Inflammatory macrophage (primary cell): ENCODE measurements at regions not wholly inside any gene's neighbourhood (a gene's known extent, or its start where the extent isn't known, plus 50 kb on each side); places are given as distances from the start of the nearest gene placed in this dataset.

Experiments used
- DNase-seq, 2 donors: peaks; one replicate each; pipeline ENCODE4 v3.0.0-alpha.2; 2020 to 2022

- no peak for DNase-seq
Observed at GRCh38 chr7:121489440-121489839, 93.3 kb upstream of the FAM3C start.

DNA sequence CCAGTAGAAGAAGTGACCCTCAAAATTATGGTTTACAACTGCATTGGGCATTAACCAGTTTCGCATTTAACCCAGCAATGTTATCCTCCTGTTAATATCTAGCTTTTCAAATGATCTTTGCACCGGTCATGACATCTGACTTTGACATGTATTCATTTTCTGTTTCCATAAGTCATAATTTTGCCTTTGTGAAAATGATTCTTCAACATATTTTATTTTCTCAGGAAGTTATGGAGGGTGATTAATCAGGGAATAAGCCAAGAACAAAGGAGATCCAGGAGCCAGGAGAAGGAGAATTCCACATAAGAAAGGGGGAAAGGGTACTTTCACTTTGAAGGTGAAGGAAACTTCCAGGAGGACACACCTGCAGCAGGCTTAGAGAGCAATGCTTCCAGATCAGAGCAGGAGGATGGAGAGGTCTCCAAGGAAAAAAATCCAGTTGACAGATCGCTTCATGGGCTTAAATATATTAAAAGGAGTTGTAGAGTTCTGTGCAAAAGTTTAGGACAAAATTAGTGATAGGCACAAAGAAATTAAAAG lies 92.1 kb upstream of the FAM3C start:
- no peak for DNase-seq

- DNase-seq: no peak
Observed at GRCh38 chr7:121486590-121486989, 90.5 kb upstream of the FAM3C start.

DNA sequence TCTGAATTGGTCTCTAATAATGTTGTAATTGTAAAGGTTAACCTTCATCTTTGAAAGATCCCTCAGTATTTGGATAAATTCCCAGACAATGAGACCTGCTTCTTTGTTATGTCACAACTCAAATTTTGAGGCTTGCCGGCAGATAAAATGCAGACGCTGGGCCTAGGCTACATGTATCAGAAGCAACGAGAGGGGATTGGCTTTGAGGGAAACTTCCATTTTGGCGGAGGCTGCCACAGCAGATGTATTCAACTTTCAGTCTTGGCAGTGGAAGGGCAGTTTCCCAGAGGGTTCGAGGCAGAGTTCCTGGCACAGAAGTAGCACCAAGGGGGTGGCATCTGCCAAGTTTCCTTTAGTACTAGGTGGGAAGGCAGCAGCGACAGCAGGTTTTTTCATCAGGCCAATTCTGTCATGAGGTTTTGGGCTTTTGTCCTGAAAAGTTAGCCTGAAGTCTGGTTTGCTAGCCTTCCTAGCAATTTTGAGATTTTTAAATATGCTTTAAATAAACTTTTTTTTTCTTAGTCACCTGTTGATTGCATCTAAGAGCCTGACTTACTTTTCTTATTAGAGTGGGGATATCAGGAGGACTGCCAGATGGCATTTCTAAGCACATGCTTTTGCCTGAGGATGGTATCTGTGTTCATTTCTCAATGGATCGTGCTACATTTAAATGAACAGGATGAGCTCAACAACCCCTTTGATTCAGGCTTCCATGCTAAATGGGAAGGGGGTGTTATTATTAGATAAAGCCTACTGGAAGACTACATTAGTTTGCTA lies 89.5 kb upstream of the FAM3C start:
- no peak for DNase-seq

GRCh38 chr7:121484089-121484763 lies 88.1 kb upstream of the FAM3C start:
- no peak for DNase-seq

DNA sequence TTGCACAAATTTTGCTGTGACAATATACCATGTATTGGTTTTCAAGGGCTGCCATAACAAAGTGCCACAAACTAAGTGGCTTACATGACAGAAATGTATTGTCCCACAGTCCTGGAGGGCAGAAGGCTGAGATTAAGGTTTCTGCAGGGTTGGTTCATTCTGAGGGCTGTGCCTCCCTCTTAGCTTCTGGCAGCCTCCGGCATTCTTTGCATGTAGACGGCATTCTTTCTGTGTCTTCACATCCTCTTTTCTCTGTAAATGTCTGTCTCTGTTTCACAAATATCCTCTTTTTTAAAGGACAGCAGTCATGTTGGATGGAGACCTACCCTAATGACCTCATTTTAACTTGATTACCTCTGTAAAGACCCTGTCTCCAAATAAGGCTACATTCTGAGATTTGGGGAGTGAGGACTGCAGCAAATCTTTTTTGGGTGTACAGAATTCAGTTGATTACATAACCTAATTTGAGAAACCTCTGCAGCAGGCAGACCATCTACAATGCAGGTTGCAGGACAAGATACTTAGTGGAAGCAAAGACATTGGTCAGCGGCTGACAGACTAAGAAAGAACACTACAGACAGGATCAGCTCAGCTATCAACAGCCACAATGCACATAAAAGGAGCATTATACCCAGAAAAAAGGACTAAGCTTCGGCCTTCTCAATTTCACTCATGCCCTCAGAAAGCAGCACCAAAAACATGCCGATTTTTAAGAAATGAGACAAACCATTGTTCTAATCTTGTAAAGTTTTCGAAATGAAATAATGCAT lies 84.6 kb upstream of the FAM3C start:
- DNase-seq: no peak

DNA sequence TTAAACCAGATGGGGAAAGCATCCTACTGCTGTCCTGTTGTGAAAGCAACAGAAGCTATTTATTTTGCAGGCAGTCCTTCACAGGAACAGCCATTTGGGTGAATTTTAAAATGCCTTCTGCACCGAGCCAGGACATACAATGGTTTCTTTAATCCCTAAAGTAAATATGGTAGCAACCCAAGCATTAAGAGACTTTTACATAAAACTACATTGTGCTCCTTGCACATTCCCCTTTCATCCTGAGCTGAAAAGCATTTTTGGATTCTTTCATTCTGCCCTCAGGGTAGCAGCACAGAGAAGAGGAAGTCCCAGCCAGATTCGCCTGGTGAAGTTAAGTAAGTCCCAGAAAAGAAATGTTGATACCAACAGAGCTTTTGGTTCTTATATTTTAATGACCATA lies 84.0 kb upstream of the FAM3C start:
- DNase-seq: no peak

- DNase-seq: no peak
Observed at GRCh38 chr7:121479466-121479865, 83.4 kb upstream of the FAM3C start.

- no peak for DNase-seq
Observed at GRCh38 chr7:121475806-121476205, 79.7 kb upstream of the FAM3C start.

DNA sequence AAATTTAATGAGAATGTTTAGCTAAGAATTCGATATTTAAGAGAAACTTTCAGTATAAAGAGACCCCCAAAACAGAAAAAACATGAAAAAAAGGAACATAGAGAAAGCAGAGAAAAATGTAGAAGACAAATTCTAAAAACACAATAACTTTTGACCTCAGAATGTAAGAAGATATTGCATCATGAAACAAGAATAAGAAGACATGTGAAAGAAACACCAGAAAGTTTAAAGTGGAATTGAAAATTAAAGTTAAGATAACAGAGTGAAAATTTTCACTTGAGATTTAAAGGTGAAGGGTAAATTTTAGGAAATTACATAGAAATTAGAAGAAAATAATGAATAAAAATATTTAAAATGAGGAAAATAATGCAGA lies 78.2 kb upstream of the FAM3C start:
- DNase-seq: no peak

DNA sequence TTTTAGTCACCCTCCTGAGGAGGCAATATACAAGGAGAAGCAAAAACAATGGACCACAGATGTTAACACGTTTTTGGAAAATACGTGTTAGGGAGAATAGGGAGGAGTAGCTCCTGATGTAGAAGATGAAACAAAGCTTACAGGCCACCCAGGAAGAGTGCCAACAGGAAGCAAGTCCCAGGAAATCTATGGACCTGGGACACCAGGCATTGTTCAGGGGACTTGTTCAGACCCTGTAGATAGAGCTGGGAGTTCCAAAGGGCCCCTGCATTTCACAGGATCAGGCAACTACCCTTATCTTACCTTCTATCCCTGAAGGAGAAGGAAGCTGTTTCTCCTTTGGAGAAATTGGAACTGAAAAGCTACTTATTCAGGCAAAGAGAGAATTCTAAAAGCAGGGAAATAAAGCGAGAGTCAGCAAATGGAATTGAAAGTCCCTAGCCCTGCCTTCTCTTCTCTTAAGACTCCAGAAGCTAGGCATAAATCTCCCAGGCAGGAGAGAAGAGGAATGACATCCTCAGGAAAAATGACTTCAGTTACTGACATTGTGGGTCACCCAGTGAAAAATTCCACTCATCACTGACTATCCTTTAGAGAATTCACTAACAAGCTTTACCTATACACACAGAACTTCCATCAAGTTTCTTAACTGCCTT lies 77.7 kb upstream of the FAM3C start:
- no peak for DNase-seq

DNA sequence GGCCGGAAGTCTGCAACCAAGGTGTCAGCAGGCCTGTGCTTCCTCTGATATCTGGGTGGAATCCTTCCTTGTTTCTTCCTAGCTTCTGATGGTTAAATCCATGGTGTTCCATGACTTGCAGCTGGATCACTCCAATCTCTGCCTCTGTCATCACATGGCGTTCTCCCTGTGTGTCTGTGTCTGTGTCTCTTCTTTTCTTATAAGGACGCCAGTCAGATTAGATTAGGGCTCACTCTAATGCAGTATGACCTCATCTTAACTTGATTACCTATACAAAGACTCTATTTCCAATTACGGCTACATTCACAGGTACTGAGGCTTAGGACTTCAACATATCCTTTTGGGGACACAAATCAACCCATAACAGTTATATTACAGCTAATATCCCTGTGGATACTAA lies 70.3 kb upstream of the FAM3C start:
- DNase-seq: no peak

- no peak for DNase-seq
Observed at GRCh38 chr7:121459148-121459547, 63.0 kb upstream of the FAM3C start.

DNA sequence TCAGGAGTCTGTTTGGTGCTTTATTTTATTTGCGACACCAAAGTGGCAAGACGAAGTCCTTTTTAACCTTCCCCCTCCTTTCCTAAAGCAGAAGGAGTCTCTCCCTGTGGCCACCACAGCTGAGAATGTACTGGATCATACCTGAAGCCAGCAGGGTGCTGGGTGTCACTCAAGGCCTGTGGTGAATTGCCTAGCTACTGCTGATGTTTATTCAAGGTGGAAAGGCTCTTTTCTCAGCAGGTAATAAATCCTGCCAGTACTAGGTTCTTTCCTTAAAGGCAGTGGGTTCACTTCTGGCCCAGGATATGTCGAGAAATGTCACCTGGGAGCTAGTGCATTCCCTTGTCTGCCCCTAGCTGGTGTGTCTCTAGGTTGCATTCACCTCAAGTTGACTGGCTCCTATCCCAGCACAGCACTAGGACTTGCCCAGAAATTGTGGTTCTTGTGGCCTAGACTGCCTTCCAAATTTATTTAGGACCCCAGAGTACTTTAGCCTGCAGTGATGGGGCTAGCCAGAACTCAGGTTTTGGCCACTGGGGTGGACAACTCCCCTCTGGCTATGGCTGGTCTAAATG lies 60.8 kb upstream of the FAM3C start:
- DNase-seq: no peak

- DNase-seq: no peak
Observed at GRCh38 chr7:121456015-121456414, 59.9 kb upstream of the FAM3C start.

GRCh38 chr7:121452389-121452788 lies 56.3 kb upstream of the FAM3C start:
- no peak for DNase-seq

- no peak for DNase-seq
Observed at GRCh38 chr7:121451367-121452094, 55.4 kb upstream of the FAM3C start.

- no peak for DNase-seq
Observed at GRCh38 chr7:121450631-121451198, 54.6 kb upstream of the FAM3C start.

- no peak for DNase-seq
Observed at GRCh38 chr7:121449735-121450240, 53.7 kb upstream of the FAM3C start.

- DNase-seq: no peak
Observed at GRCh38 chr7:121449329-121449728, 53.2 kb upstream of the FAM3C start.

- no peak for DNase-seq
Observed at GRCh38 chr7:121448429-121448828, 52.3 kb upstream of the FAM3C start.
